Stimulated activated CD4-positive, alpha-beta T cell treated with anti-CD3 and anti-CD28 coated beads, Interleukin-15, amount 100 ng/mL, for 48 hours (primary cell): ENCODE measurements at regions not wholly inside any gene's neighbourhood (a gene's known extent, or its start where the extent isn't known, plus 50 kb on each side); places are given as distances from the start of the nearest gene placed in this dataset.

Experiments used
- DNase-seq, 2 donors: peaks; one replicate each; pipeline ENCODE4 v3.0.0-alpha.2; 2020; ENCODE audit warnings: low read depth in 2 of 2

- DNase-seq = no peak
These were observed 1685.1 kb downstream of the RPA4 start for GRCh38 chrX:98568795-98569194.

GRCh38 chrX:98605941-98606340, 1722.2 kb downstream of the RPA4 start:
- DNase-seq = no peak

GRCh38 chrX:98607739-98608138, 1724.0 kb downstream of the RPA4 start:
- DNase-seq = no peak

GRCh38 chrX:98627645-98628044, 1743.9 kb downstream of the RPA4 start:
- DNase-seq = no peak

- DNase-seq = no peak
These were observed 1753.7 kb downstream of the RPA4 start for GRCh38 chrX:98637451-98637850.

- no peak for DNase-seq
These were observed 1762.6 kb downstream of the RPA4 start for GRCh38 chrX:98646351-98646750.

- DNase-seq = no peak
These were observed 1755.5 kb downstream of the PCDH19 start for GRCh38 chrX:98654565-98654964.
